ENCODE measurements at regions not wholly inside any gene's neighbourhood (a gene's known extent, or its start where the extent isn't known, plus 50 kb on each side); places are given as distances from the start of the nearest gene placed in this dataset.

GRCh38 chr11:91698845-91699244 lies 525.8 kb upstream of the FAT3 start:
- no peak overlapping the region for H3K27ac ChIP-seq (ENCODE audit: low read length)
- no TSS peak for BruUV-seq (replicated peaks)
- DNase-seq (ENCODE audit: low read depth, low spot score) = no peak
- no peaks in the 10 kb centered on the region for H3K4me1 ChIP-seq (ENCODE audit: control insufficient read depth, insufficient read depth, low read length)
- CTCF ChIA-PET = no interaction called here
- no peak overlapping the region for H3K4me3 ChIP-seq (ENCODE audit: low read depth in 2 of 2, low read length in 2 of 2)
- ATAC-seq = no peak
- H3K9me3 ChIP-seq (ENCODE audit: control insufficient read depth, insufficient read depth, low read depth, low read length) = no peaks in the 10 kb centered on the region; the same call in 1 of the 2 replicates
- no peaks in the 10 kb centered on the region for H3K36me3 ChIP-seq (ENCODE audit: control insufficient read depth, insufficient read depth, low read length)
- in situ Hi-C loops (cut with HindIII; ENCODE audit: low pct_unique_long_range_greater_than_20kb, low sequenced_read_pairs) (no loop called here), intact Hi-C loops (cut with micrococcal nuclease; ENCODE audit: unreplicated experiment) (no loop called here)
- H3K27me3 ChIP-seq (ENCODE audit: control insufficient read depth, insufficient read depth, low read length) = no peaks in the 10 kb centered on the region
- POLR2A ChIA-PET = no interaction called here
- TF ChIP-seq TCF7L2 (IDR thresholded peaks at IDR 0.05; ENCODE audit: low read depth, low read length) (no peak), CTCF (IDR thresholded peaks at IDR 0.05) (no peak), REST (IDR thresholded peaks at IDR 0.05; ENCODE audit: insufficient read depth in 1 of 2, low read depth in 2 of 2, low read length in 1 of 2) (no peak), SIN3A (IDR thresholded peaks at IDR 0.05; ENCODE audit: borderline replicate concordance, insufficient read depth, low read depth, low read length) (no peak), POLR2AphosphoS5 (IDR thresholded peaks at IDR 0.05; ENCODE audit: low read depth, low read length) (no peak)

GRCh38 chr11:91694331-91694730 lies 530.3 kb upstream of the FAT3 start:
- no peak for DNase-seq (ENCODE audit: low read depth, low spot score)
- POLR2A ChIA-PET = no interaction called here
- no peak overlapping the region for H3K27ac ChIP-seq (ENCODE audit: low read length)
- no peaks in the 10 kb centered on the region for H3K9me3 ChIP-seq (ENCODE audit: control insufficient read depth, insufficient read depth, low read depth, low read length)
- BruUV-seq (replicated peaks) = no TSS peak
- H3K4me1 ChIP-seq (ENCODE audit: control insufficient read depth, insufficient read depth, low read length) = no peaks in the 10 kb centered on the region
- in situ Hi-C loops (cut with HindIII; ENCODE audit: low pct_unique_long_range_greater_than_20kb, low sequenced_read_pairs) = no loop called here
- no peak overlapping the region for H3K4me3 ChIP-seq (ENCODE audit: low read depth in 2 of 2, low read length in 2 of 2)
- CTCF ChIA-PET = no interaction called here
- H3K36me3 ChIP-seq (ENCODE audit: control insufficient read depth, insufficient read depth, low read length) = no peaks in the 10 kb centered on the region
- TF ChIP-seq POLR2AphosphoS5 (IDR thresholded peaks at IDR 0.05; ENCODE audit: low read depth, low read length) (no peak), TCF7L2 (IDR thresholded peaks at IDR 0.05; ENCODE audit: low read depth, low read length) (no peak), SIN3A (IDR thresholded peaks at IDR 0.05; ENCODE audit: borderline replicate concordance, insufficient read depth, low read depth, low read length) (no peak), REST (IDR thresholded peaks at IDR 0.05; ENCODE audit: insufficient read depth in 1 of 2, low read depth in 2 of 2, low read length in 1 of 2) (no peak), CTCF (IDR thresholded peaks at IDR 0.05) (no peak)
- no peaks in the 10 kb centered on the region for H3K27me3 ChIP-seq (ENCODE audit: control insufficient read depth, insufficient read depth, low read length)
- ATAC-seq = no peak
- intact Hi-C loops (cut with micrococcal nuclease; ENCODE audit: unreplicated experiment) = no loop called here
